GM19035 (cell line): ENCODE measurements at regions not wholly inside any gene's neighbourhood (a gene's known extent, or its start where the extent isn't known, plus 50 kb on each side); places are given as distances from the start of the nearest gene placed in this dataset.
"Not testable (repeated sequence)": the region's sequence is repeated elsewhere in the genome, so short reads cannot be mapped to it uniquely, and the experiment has no call there.

Experiments used
- ATAC-seq: cut with Tn5 transposase; IDR thresholded peaks from one replicate; pipeline ENCODE4 v1.9.1; 2021; ENCODE audit not compliant: unreplicated experiment

DNA sequence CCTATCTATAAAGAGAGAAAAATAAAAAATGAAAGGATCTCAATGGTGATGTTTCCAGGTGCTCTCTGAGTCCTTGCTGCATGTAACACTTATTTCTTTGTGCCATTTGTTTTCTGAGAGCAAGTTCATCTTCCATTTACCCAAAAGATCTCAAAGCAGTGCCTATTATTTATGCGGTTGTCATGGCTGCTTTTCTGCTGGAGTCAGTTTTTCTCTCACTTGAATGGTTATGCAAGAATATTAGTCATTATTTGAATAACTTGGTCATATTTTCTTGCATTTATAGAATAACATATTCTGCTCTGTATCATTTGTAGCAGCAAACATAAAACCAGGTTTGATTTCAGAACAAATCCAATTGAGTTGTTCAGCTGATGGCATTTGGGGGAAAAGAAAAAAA lies 141.8 kb upstream of the G2E3 start:
- no peak for ATAC-seq

DNA sequence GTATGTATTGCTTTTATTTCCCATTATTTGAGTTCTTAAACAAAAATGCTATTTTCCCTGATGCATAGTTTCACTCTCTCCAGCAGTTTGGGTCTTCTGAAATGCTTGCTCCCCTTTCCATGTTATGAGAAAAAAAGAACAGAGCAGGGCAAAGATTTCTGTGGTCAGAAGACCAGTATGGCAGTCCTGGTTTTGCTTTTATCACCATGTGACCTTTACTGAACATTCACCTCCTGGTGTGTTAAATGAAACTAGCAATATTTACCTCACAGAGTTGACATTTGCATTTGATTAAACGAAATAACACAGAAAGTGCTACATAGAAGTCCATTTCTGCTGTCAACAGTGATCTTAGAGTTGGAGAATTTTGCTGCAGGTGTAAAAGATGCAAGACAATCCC lies 141.0 kb upstream of the G2E3 start:
- ATAC-seq: no peak

DNA sequence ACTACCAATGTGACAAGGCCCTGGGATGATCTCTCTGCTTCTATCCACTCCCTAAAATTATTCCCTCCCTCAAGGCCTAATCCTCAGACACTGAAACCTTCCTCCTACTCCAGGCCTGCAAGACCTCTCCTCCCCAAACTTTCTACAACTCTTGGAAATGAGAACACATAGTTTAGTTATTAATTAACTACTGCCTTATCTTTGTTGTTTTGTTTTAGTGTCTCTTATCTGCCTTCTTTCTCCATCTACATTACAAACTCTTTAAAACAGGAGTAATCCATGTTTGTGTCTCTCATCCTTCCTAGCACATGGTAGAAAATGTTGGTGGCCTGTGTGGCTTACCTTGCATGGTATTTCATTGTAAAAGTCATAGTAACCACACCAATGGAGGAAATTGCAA lies 139.9 kb upstream of the G2E3 start:
- no peak for ATAC-seq

DNA sequence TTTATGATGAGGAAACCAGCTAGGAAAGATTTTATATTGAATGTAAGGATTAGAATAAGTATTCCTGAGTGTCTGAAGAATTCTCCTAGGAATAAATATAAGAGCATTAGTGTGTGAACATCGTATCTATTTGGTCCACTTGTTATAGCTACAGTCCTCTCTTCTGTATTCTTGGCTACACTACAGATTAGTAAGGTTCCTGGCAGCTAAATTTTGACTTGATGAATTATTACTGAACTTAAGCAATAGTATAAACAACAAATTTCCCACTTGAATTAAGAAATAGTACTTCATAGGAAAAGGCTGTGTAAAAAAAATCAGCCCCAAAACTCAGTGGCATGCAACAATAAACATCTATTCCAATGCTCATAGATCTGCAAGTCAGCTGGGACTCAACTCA lies 138.4 kb upstream of the G2E3 start:
- no peak for ATAC-seq

DNA sequence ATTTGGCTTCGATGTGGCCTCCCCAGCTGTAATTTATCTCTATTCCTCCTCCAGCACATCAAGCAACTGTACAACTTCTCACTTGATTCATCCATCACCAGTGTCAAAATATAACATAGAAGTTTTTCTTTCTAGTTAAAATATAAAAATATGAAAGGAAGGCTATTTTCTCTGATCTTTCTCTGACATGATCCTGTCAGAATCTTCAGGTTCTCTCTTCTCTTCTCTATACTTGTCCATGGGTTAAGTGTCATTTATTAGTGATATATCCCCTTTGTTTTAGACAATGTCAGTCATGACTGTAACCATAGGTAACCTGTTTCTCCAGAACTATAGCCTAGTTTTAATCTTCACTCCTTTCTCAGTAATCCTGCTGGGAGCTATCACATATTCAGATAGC lies 132.5 kb upstream of the G2E3 start:
- no peak for ATAC-seq

DNA sequence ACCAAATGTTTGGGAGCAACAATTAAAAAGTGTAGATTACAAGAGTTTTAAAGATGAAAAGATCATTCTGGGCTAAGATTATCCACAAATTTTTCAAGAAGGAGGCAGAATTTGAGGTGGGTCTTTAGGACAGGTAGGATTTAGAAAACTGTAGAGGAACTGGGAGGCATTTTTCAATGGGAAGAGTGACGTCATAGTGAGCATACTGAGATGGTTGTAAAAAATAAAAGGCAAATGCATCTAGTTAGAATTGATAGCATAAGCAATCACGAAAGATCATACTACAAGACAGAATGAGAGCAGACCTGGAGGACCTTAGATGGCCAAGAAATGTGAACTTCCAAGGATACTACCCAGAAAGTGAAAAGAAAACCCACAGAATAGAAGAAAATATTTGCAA lies 131.6 kb upstream of the G2E3 start:
- no peak for ATAC-seq

DNA sequence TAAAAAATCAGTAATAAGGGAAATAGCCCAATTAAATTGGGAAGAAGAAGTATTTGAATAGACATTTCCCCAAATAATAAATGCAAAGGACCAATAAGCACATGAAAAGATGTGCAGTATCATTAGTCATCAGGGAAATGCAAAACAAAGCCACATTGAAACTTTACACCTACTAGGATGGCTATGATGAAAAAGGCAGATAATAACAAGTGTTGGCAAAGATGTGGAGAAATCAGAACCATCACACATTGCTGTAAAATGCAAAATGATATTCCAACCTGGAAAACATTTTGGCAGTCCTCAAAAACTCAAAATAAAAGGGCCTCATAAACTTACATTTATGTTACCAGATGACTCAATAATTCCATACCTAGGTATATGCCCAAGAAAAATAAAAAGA lies 131.1 kb upstream of the G2E3 start:
- ATAC-seq: no peak

DNA sequence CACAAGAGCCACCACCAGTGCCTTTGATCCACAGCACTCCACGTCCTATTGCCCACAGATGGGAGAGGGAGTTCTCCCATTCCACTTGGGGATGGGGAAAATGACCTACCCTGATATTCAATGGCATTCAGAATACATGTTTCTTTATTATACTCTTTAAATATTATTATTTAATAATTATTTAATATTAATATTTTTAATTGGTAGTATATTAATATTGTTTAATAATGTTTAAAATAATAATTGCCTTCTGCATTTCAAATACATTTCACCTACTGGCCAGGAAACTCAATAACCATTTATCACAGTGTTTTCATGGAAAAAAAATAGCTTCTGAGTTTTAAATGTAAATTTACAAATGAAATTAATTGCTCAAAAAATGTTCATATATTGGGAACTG lies 127.4 kb upstream of the G2E3 start:
- no peak for ATAC-seq

DNA sequence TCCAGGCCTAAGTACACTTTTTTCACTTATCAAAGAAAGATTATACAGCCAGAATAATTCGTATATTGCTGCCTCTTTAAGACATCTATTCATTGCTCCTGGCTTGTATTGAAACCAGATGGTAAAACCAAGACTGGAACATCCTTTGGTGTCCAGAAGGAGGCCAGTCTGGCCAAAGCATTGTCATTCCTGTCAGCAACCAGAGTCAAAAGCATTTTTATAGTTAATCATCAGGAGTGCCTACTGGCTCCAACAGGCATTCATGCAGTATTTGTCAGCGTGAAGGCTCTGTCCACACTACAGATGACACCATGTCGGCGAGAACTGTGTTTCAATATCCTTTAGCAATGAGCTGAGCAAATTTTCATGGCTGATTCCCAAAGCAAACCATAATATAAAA lies 118.0 kb upstream of the G2E3 start:
- ATAC-seq: no peak

DNA sequence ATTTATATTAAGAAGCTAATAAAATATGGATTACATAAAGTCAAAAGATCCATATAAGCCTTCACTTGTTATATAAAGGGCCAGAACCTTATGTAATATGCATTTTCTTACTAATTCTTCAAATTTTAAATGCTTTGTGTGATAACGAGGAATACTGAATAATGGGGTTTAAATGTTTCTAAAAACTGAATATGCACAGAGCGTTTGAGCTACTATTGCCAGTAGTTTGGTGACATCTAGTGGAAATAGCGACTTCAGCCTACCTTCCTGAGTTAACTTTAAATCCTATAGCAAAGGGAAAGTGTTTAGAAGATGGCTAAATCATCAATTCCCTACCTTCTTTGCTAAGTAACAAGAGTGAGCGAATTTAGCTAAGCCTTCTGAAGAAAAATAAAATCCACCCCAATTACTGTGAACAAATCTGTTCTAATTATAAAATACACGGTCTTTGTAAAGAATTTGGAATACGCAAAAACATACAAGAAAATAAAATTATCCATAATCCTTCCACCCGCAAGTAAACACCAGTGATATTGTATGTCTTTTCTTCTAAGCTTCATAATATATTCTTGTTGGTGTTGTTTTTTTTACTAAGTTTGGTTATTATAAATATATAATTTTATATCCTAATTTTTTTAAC lies 115.5 kb upstream of the G2E3 start:
- ATAC-seq: no peak

DNA sequence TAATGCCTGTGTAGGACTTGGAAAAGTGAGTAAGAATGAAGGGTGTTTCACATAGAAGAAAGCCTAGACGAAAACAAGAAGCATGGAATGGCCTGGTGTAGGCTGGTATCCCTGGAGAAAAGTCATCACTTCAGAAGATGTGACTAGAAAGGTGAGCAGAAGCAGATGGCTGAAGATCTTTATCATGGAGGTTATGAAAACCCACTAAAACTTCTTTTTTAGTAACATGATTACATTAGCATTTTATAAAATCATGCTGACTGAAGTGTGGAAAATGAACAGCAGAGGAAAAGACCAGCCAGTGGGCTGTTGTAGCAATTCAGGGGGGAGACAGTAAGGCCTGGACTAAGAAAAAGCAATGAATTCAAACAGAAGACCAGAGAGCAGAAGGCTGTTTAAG lies 114.5 kb upstream of the G2E3 start:
- no peak for ATAC-seq

DNA sequence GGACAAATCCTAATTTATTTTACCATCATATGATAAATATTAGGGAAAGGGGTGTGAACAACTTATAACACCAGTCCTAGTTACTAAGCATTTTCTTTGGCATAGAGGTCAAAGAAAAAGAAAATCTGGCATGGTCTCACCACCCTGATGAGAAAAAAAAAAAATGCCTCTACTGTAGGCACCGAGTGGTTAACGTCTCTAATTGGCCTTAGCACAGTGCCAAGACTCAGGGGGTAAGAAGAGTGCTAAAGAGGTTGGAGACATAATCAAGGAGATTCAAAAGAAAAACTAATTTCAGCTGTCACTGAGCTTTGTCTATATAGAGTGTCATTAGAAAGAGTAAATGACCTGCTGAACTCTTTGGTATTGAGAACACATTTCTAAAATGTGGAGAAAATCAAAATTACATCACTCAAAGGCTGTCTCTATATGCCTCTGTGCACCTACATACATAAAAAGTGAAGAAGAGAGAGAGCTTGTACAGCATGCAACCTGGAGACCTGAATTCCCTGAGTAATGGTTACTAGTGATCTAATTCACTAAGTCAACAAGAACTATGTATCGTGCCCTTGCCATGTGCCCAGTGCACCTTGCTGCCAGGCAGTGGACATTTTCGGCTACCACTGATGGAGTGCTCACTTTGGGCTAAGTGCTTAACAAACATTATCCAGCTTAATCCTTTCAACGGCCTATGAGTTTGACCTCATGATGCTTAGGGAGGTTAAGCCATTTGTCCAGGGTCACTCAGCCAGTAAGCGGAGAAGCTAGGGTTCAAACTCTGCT lies 113.8 kb upstream of the G2E3 start:
- ATAC-seq: no peak

DNA sequence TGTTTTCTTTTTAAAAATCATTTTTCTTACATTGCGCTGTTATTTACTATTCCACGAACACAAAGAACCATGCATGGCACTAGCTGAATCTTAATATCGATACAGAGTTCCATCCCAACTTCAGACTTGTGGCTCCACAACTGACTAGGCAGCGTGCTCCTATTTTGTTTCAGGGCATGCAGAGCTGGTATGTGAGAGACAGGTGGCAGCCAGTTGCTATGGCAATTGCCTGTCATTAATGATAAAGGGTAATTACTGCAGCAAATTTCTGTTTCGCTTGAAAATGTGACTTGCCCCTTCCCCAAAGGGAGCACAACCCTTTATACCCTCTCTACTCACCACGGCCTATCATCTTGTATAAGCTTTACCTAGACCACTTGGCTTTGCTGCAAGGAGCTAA lies 113.1 kb upstream of the G2E3 start:
- no peak for ATAC-seq

DNA sequence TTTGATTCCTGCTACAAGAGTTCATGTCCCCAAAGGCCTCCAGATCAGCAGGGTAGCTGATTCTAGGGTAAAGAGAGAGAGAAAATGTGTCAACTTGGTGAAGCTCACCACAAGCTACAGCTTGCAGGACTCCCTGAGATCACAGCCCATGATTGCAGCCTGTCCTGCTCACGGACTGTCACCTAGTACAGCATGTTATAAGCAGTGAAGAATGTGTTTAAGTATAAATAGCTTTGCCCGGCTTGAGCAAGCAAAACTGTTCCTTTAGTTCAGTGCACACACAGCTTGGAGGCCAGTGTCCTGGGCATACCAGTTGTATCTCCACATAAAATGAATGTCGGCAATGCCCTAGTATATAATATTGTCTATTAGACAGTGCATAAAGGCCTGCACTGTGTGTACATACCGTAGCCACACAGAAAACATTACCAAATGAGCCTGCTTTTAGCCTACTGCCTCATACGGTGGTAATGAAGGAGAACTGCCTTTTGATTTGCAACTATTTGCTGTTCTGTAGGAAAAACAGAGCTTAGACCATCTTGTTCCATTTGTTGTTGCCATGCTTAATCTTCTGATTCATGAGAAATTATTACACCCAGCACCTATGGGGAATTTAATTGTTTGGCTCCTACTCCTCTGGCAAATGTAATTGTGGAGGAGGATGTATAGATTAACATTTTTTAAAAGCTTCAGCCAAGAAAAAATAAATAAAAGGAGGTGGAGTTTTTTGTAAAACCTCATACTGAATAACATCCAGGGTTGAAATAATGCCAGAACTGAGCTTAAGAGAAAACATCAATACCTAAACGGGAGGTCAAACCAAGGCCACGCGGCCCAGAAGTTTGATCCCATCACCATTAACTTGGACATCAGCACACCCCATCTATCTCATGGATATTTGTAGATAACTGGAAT lies 108.1 kb upstream of the G2E3 start:
- no peak for ATAC-seq

DNA sequence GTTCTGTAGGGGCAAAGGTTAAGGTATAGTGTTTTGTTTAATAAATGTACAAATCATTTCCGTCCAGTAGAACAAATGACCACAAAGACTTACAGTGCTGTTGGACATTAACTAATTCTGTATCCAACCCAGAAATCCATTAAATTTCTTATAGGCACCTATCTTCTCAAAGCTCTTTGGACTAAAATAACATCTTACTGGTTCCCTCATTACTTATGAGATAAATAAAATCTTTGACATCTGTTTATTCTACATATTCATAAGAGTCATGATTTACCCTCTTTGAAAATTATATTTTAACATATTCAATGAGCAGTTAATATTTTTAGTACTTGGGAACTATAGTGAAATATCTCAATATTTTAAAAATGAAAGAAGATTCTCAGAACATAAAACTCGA lies 102.7 kb upstream of the G2E3 start:
- ATAC-seq: no peak

DNA sequence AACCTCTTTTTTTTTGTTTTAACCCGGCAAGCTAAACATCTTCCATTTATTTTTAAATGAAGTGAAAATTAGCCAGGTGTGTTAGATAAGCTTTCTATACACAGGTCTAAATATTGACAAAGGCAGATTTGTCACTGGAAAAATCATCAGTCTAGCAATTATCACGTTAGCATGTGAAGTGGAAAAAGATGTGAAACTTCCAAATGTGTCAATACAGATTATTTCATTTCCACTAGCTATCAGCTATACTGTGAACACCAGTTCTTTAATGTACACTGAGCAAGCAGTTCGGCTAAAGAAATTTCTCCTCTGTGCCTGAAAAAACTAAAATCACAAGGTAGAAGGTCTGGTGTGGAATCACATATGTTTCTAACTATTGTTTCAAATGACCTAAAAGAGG lies 96.6 kb upstream of the G2E3 start:
- ATAC-seq: no peak

DNA sequence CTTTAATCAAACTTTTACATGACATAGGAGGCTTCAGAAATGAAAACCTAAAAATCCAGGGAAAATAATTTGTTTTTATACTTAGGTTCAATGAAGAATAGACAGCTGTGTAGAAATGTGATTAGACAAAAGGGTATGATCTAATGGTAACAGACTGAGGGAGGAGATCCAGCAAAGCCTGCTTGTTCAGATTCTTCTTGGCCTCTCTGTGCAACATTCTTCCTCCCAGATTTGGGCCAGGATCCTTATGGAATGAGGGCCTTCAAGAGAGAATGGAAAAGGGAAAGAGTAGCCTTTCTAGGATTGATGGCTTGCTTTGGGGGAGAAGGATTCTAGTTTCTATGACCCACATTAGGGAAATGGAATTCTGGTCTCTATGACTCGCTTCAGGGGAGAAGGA lies 94.5 kb upstream of the G2E3 start:
- ATAC-seq: no peak

DNA sequence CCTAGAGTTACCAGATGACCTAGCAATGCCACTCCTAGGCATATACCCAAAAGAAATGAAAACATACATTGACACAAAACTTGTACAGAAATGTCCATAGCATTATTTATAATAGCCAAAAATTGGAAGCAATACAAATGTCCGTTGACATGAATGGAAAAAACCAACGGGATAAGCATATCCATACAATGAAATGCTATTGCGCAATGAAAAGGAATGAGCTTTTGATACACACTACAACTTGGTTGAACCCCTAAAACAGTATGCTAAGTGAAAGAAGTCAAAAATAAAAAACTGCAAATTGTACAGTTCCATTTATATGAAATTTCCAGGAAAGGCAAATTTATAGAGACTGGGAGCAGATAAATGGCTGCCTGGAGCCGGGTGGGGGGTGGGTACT lies 90.6 kb upstream of the G2E3 start:
- no peak for ATAC-seq

DNA sequence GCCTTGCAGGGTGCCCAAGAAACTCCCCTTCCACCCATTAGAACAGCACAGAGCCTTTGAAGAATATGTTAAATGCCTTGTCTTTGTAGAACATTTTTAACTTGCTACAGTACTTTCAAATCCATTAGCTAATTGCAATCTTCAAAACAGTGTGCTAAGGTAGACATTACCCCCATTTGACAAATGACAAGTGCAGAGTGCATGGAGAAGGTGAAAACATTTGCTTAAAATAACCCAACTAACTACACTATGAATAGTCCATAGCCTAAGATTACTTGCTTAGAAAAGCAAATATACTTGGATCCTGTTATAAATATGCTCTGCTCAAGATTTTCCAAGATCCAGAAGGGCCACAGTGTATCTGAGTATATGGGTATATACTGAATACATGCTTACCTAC lies 87.0 kb upstream of the G2E3 start:
- ATAC-seq: no peak

DNA sequence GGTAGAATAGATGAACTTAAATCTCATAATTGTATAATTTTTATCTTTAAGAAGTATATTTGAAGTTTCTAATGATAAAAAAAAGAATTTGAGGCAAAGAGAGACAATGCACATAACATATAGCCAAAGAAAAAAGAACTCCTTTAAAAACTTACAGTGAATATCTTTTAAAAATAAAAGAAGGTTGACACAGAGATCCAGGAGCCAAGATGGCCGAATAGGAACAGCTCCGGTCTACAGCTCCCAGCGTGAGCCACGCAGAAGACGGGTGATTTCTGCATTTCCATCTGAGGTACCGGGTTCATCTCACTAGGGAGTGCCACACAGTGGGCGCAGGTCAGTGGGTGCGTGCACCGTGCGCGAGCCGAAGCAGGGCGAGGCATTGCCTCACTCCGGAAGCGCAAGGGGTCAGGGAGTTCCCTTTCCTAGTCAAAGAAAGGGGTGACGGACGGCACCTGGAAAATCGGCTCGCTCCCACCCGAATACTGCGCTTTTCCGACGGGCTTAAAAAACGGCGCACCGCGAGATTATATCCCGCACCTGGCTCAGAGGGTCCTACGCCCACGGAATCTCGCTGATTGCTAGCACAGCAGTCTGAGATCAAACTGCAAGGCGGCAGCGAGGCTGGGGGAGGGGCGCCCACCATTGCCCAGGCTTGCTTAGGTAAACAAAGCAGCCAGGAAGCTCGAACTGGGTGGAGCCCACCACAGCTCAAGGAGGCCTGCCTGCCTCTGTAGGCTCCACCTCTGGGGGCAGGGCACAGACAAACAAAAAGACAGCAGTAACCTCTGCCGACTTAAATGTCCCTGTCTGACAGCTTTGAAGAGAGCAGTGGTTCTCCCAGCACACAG lies 84.9 kb upstream of the G2E3 start:
- ATAC-seq: not testable (repeated sequence)

DNA sequence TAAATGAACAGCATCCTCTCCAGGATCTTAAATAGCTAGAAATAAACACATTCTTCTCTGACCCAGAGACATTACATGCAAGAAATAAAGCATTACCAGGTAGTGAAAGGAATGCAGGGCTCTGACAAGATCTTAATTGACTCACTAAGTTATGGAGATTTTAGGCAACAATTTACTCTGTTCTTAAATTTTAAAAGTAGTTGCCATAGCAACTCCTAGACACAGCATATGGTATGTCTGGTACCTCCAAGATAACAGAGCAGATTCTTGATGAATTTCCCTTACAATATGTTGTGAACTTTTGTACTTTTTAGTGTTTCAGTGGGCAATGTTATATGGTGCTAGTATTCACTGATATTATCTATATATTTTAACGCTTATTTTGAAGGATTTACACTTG lies 76.7 kb upstream of the G2E3 start:
- ATAC-seq: no peak
